Liver (tissue), 8 donors: ENCODE measurements at regions not wholly inside any gene's neighbourhood (a gene's known extent, or its start where the extent isn't known, plus 50 kb on each side); places are given as distances from the start of the nearest gene placed in this dataset.

Source experiments
- DNase-seq: peaks from one replicate; pipeline ENCODE4 v3.0.0-alpha.2; 2017; ENCODE audit warnings: low spot score
- H3K27ac ChIP-seq, 2 donors: one replicate each; pipeline ENCODE4 v1.7.0; 2013; ENCODE audit warnings: inconsistent platforms in 2 of 2, low read length in 2 of 2, control low read depth in 1 of 2, low read depth in 1 of 2, mild to moderate bottlenecking in 1 of 2
- H3K27me3 ChIP-seq, 4 donors: one replicate each; pipeline versions ENCODE4 v1.6.1 to v1.7.0; 2013; ENCODE audit warnings: low read length in 3 of 4, inconsistent platforms in 1 of 4, mild to moderate bottlenecking in 1 of 4, moderate library complexity in 1 of 4; ENCODE audit not compliant: control insufficient read depth in 4 of 4, insufficient read depth in 4 of 4
- H3K36me3 ChIP-seq, 4 donors: one replicate each; pipeline versions ENCODE4 v1.6.1 to v1.7.0; 2013; ENCODE audit warnings: low read length in 3 of 4, mild to moderate bottlenecking in 3 of 4, low read depth in 1 of 4, moderate library complexity in 1 of 4; ENCODE audit not compliant: control insufficient read depth in 4 of 4, insufficient read depth in 3 of 4
- H3K4me1 ChIP-seq, 4 donors: one replicate each; pipeline versions ENCODE4 v1.6.1 to v1.7.0; 2013; ENCODE audit warnings: low read length in 3 of 4, mild to moderate bottlenecking in 3 of 4, moderate library complexity in 1 of 4; ENCODE audit not compliant: control insufficient read depth in 4 of 4, insufficient read depth in 4 of 4
- H3K4me3 ChIP-seq, 3 donors: one replicate each; pipeline versions ENCODE4 v1.6.1 to v1.7.0; 2013; ENCODE audit warnings: low read length in 3 of 3, control low read depth in 1 of 3, low read depth in 1 of 3, mild to moderate bottlenecking in 1 of 3
- H3K9ac ChIP-seq, 2 donors: one replicate each; pipeline ENCODE4 v1.7.0; 2013; ENCODE audit warnings: low read length in 2 of 2, mild to moderate bottlenecking in 2 of 2, moderate library complexity in 2 of 2, control low read depth in 1 of 2, low read depth in 1 of 2
- H3K9me3 ChIP-seq, 4 donors: one replicate each; pipeline versions ENCODE4 v1.6.1 to v1.7.0; 2013; ENCODE audit warnings: low read length in 3 of 4; ENCODE audit not compliant: control insufficient read depth in 4 of 4
- CTCF ChIP-seq: fragments of 150-350 bp; IDR thresholded peaks from 2 replicates; pipeline ENCODE4 v1.5.1; 2017; ENCODE audit warnings: improper control_type of control experiment, low read depth, low read length; ENCODE audit not compliant: missing input control
- FOXA1 ChIP-seq: IDR thresholded peaks from 2 replicates; pipeline ENCODE4 v1.6.1; 2016; ENCODE audit warnings: antibody characterized with exemption
- FOXA2 ChIP-seq: IDR thresholded peaks from 2 replicates; pipeline ENCODE4 v1.6.1; 2016; ENCODE audit warnings: antibody characterized with exemption
- HNF4A ChIP-seq, 2 donors: conservative IDR thresholded peaks; 2 replicates each; pipeline ENCODE4 v1.6.1; 2016; ENCODE audit warnings: antibody characterized with exemption in 2 of 2, mild to moderate bottlenecking in 2 of 2
- HNF4G ChIP-seq: IDR thresholded peaks from 2 replicates; pipeline ENCODE4 v1.6.1; 2016; ENCODE audit warnings: antibody characterized with exemption
- MAX ChIP-seq: IDR thresholded peaks from 2 replicates; pipeline ENCODE4 v1.6.1; 2016; ENCODE audit warnings: antibody characterized with exemption
- NR2F2 ChIP-seq: IDR thresholded peaks from 2 replicates; pipeline ENCODE4 v1.6.1; 2016; ENCODE audit warnings: antibody characterized with exemption
- REST ChIP-seq: IDR thresholded peaks from 2 replicates; pipeline ENCODE4 v1.6.1; 2016; ENCODE audit warnings: antibody characterized with exemption, mild to moderate bottlenecking
- RXRA ChIP-seq, 2 donors: IDR thresholded peaks; 2 replicates each; pipeline ENCODE4 v1.6.1; 2017 to 2018; ENCODE audit warnings: antibody characterized with exemption in 2 of 2, mild to moderate bottlenecking in 1 of 2
- ZBTB33 ChIP-seq: IDR thresholded peaks from 2 replicates; pipeline ENCODE4 v1.6.1; 2016; ENCODE audit warnings: antibody characterized with exemption
- WGBS: extraction: QIAGEN DNeasy Blood & Tissue Kit; methylation state at CpG from one replicate; pipeline ENCODE4 v1.1.7; 2013; 5-methylcytosine and 5-hydroxymethylcytosine counted together
- donor health status: healthy.
- donor health status: healthy.
- donor health status: healthy.
- donor health status: healthy.
- donor health status: healthy.

GRCh38 chr18:56162311-56163265 lies 475.8 kb downstream of the TXNL1 start:
- Histone ChIP-seq H3K27ac (peak overlapping the region in 1 of 2 donors; percentile 37), H3K27me3 (no peaks in the 10 kb centered on the region), H3K4me3 (no peak overlapping the region), H3K36me3 (no peaks in the 10 kb centered on the region), H3K9me3 (no peaks in the 10 kb centered on the region), H3K4me1 (peaks cover 0 to 7% (median 3%) of the 10 kb centered on the region in 4 donors), H3K9ac (peak overlapping the region in 1 of 2 donors; percentile 47)
- WGBS: 56% methylated on average over 5 of the region's 5 CpGs
- TF ChIP-seq MAX (no peak), FOXA1 (no peak), CTCF (no peak), RXRA (IDR thresholded peaks at IDR 0.05) (no peak), REST (no peak), HNF4G (no peak), FOXA2 (no peak), HNF4A (conservative IDR thresholded peaks at IDR 0.05) (no peak)
- no peak for DNase-seq

- Histone ChIP-seq H3K4me1 (peaks cover 0 to 7% (median under 1%) of the 10 kb centered on the region in 4 donors), H3K36me3 (no peaks in the 10 kb centered on the region), H3K9me3 (no peaks in the 10 kb centered on the region), H3K9ac (no peak overlapping the region), H3K27ac (no peak overlapping the region), H3K27me3 (no peaks in the 10 kb centered on the region), H3K4me3 (no peak overlapping the region)
- WGBS: 72% methylated on average over 6 of the region's 6 CpGs
- DNase-seq: no peak
- TF ChIP-seq MAX (no peak), NR2F2 (no peak), ZBTB33 (no peak), HNF4A (conservative IDR thresholded peaks at IDR 0.05) (no peak), RXRA (IDR thresholded peaks at IDR 0.05) (no peak)
These were observed 476.7 kb downstream of the TXNL1 start for GRCh38 chr18:56161566-56162260.
